ENCODE measurements at regions not wholly inside any gene's neighbourhood (a gene's known extent, or its start where the extent isn't known, plus 50 kb on each side); places are given as distances from the start of the nearest gene placed in this dataset.

DNA sequence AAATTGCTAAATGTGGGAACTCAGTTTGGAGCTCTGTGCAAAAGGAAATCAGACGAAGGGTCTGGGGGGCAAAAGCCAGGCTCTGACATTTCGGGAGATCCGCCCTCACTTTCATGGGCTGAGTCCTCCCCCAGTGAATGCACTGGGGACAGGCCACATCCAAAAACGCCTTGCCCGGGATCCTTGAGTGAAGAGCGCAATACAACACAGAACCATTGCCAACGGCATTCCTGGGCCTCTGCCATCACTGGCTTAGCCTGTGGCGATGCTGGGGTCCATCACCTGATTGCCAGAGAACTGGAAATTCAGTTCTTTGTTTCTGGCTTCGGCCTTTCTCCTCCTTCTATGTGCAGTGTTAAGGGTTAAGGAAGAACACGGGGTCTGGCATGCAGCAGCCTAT is 297.9 kb downstream of the SHANK2 start:
- intact Hi-C loops (cut with micrococcal nuclease; ENCODE audit: unreplicated experiment) = no loop called here
- H3K4me3 Mint-ChIP-seq (ENCODE audit: low read depth, unreplicated experiment) = no peak overlapping the region
- H3K27ac Mint-ChIP-seq (ENCODE audit: unreplicated experiment) = no peak overlapping the region
- H3K36me3 Mint-ChIP-seq (ENCODE audit: insufficient read depth, unreplicated experiment) = peaks cover 22% of the 10 kb centered on the region
- BruUV-seq (replicated peaks) = no TSS peak
- CTCF ChIA-PET = no interaction called here
- DNase-seq = no peak
- H3K9me3 Mint-ChIP-seq (ENCODE audit: low read depth, unreplicated experiment) = peaks cover 6% of the 10 kb centered on the region
- no peaks in the 10 kb centered on the region for H3K27me3 Mint-ChIP-seq (ENCODE audit: unreplicated experiment)
- TF ChIP-seq, protein P1, sequence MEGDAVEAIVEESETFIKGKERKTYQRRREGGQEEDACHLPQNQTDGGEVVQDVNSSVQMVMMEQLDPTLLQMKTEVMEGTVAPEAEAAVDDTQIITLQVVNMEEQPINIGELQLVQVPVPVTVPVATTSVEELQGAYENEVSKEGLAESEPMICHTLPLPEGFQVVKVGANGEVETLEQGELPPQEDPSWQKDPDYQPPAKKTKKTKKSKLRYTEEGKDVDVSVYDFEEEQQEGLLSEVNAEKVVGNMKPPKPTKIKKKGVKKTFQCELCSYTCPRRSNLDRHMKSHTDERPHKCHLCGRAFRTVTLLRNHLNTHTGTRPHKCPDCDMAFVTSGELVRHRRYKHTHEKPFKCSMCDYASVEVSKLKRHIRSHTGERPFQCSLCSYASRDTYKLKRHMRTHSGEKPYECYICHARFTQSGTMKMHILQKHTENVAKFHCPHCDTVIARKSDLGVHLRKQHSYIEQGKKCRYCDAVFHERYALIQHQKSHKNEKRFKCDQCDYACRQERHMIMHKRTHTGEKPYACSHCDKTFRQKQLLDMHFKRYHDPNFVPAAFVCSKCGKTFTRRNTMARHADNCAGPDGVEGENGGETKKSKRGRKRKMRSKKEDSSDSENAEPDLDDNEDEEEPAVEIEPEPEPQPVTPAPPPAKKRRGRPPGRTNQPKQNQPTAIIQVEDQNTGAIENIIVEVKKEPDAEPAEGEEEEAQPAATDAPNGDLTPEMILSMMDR (IDR thresholded peaks at IDR 0.05; ENCODE audit: unreplicated experiment) = no peak
- H3K4me1 Mint-ChIP-seq (ENCODE audit: low read depth, unreplicated experiment) = no peaks in the 10 kb centered on the region

Small RNA genes lying in the stretch of these regions (microRNA-seq; reads per million reads assigned to microRNA genes)
- gene MIR3664 = 31.3 reads per million, percentile 50 among the genes with 10 or more reads in this experiment

Data from Calu3 (cell line).